ENCODE measurements at regions not wholly inside any gene's neighbourhood (a gene's known extent, or its start where the extent isn't known, plus 50 kb on each side); places are given as distances from the start of the nearest gene placed in this dataset.

GRCh38 chr4:138964716-138965426 is 50.7 kb upstream of the NOCT start:
- no peak for DNase-seq (ENCODE audit: low read depth, low spot score)
- Histone ChIP-seq H3K27me3 (ENCODE audit: control insufficient read depth, extremely low read depth, insufficient read depth, low read length) (no peaks in the 10 kb centered on the region), H3K9me1 (ENCODE audit: control insufficient read depth, extremely low read depth, insufficient read depth, low read length) (no peaks in the 10 kb centered on the region), H4K20me1 (ENCODE audit: control insufficient read depth, extremely low read depth, insufficient read depth, low read length) (no peaks in the 10 kb centered on the region), H3K27ac (ENCODE audit: control insufficient read depth, insufficient read depth, low read length) (no peak overlapping the region), H3K36me3 (ENCODE audit: control insufficient read depth in 2 of 2, extremely low read depth in 1 of 2, insufficient read depth in 2 of 2, low read length in 2 of 2) (no peaks in the 10 kb centered on the region), H3K4me3 (ENCODE audit: control insufficient read depth in 2 of 3, extremely low read depth in 1 of 3, insufficient read depth in 2 of 3, low read depth in 1 of 3, low read length in 3 of 3) (no peak overlapping the region), H3K9ac (ENCODE audit: control insufficient read depth, extremely low read depth, insufficient read depth, low read length) (no peak overlapping the region), H3K9me3 (ENCODE audit: control insufficient read depth, low read depth, low read length) (no peaks in the 10 kb centered on the region), H3K4me2 (ENCODE audit: control insufficient read depth, extremely low read depth, insufficient read depth, low read depth, low read length) (no peak overlapping the region), H2AFZ (ENCODE audit: control insufficient read depth, low read length) (no peak overlapping the region), H3K79me2 (ENCODE audit: control insufficient read depth, insufficient read depth, low read length) (no peaks in the 10 kb centered on the region), H3K4me1 (ENCODE audit: control insufficient read depth, extremely low read depth, insufficient read depth, low read length) (no peaks in the 10 kb centered on the region)
- dilution Hi-C loops (cut with MboI; ENCODE audit: extremely low pct_ligation_motif_present, low sequenced_read_pairs), result no loop called here
- TF ChIP-seq CTCF (optimal IDR thresholded peaks at IDR 0.05 in 1 of 3, IDR thresholded peaks at IDR 0.05 in 1 of 3, conservative IDR thresholded peaks at IDR 0.05 in 1 of 3; ENCODE audit: extremely low read depth in 1 of 3, insufficient read depth in 2 of 3, low read length in 3 of 3), result no peak
- no peak for TF ChIP-seq EZH2 (IDR thresholded peaks at IDR 0.05; ENCODE audit: low read length)
- FAIRE-seq, result no peak

DNA sequence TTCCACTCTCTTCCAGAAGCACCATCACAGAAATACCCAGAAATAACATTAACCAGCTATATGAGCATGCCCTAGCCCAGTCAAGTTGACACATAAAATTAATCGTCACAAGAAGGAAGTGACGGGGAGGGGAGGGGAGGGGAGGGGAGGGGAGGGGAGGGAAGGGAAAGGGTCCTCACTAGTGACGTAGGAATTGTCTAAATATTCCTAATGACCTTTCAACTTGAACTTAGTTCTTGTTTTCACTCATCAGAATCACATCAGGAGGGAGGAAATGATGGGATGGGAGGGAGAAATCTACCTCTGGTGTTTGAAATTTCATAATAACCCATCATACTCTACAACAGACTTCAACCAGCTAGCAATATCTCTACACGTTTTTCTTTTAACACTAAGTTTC is 52.2 kb upstream of the NOCT start:
- no peaks in the 10 kb centered on the region for H3K9me1 ChIP-seq (ENCODE audit: control insufficient read depth, extremely low read depth, insufficient read depth, low read length)
- H3K4me3 ChIP-seq (ENCODE audit: control insufficient read depth in 2 of 3, extremely low read depth in 1 of 3, insufficient read depth in 2 of 3, low read depth in 1 of 3, low read length in 3 of 3), result no peak overlapping the region
- dilution Hi-C loops (cut with MboI; ENCODE audit: extremely low pct_ligation_motif_present, low sequenced_read_pairs), result no loop called here

More for the DNA sequence above, 52.2 kb upstream of the NOCT start:
- no peaks in the 10 kb centered on the region for H3K36me3 ChIP-seq (ENCODE audit: control insufficient read depth in 2 of 2, extremely low read depth in 1 of 2, insufficient read depth in 2 of 2, low read length in 2 of 2)
- no peak overlapping the region for H3K27ac ChIP-seq (ENCODE audit: control insufficient read depth, insufficient read depth, low read length)
- H3K4me2 ChIP-seq (ENCODE audit: control insufficient read depth, extremely low read depth, insufficient read depth, low read depth, low read length), result no peak overlapping the region
- DNase-seq (ENCODE audit: low read depth, low spot score) (no peak), FAIRE-seq (no peak)
- H3K4me1 ChIP-seq (ENCODE audit: control insufficient read depth, extremely low read depth, insufficient read depth, low read length), result no peaks in the 10 kb centered on the region
- no peaks in the 10 kb centered on the region for H4K20me1 ChIP-seq (ENCODE audit: control insufficient read depth, extremely low read depth, insufficient read depth, low read length)
- TF ChIP-seq CTCF (optimal IDR thresholded peaks at IDR 0.05 in 1 of 3, IDR thresholded peaks at IDR 0.05 in 1 of 3, conservative IDR thresholded peaks at IDR 0.05 in 1 of 3; ENCODE audit: extremely low read depth in 1 of 3, insufficient read depth in 2 of 3, low read length in 3 of 3) (no peak), EZH2 (IDR thresholded peaks at IDR 0.05; ENCODE audit: low read length) (no peak)
- no peaks in the 10 kb centered on the region for H3K27me3 ChIP-seq (ENCODE audit: control insufficient read depth, extremely low read depth, insufficient read depth, low read length)
- no peak overlapping the region for H3K9ac ChIP-seq (ENCODE audit: control insufficient read depth, extremely low read depth, insufficient read depth, low read length)
- no peaks in the 10 kb centered on the region for H3K9me3 ChIP-seq (ENCODE audit: control insufficient read depth, low read depth, low read length)
- no peak overlapping the region for H2AFZ ChIP-seq (ENCODE audit: control insufficient read depth, low read length)
- no peaks in the 10 kb centered on the region for H3K79me2 ChIP-seq (ENCODE audit: control insufficient read depth, insufficient read depth, low read length)
